HG03196 (cell line): ENCODE measurements at regions not wholly inside any gene's neighbourhood (a gene's known extent, or its start where the extent isn't known, plus 50 kb on each side); places are given as distances from the start of the nearest gene placed in this dataset.

ENCODE experiments used
- ATAC-seq: cut with Tn5 transposase; IDR thresholded peaks from one replicate; pipeline ENCODE4 v1.9.1; 2021; ENCODE audit not compliant: unreplicated experiment

- ATAC-seq = no peak
Observed at GRCh38 chr1:87194271-87194774, 134.4 kb upstream of the LMO4 start.

- no peak for ATAC-seq
Observed at GRCh38 chr1:87194856-87195255, 133.8 kb upstream of the LMO4 start.

GRCh38 chr1:87196110-87196827 is 132.4 kb upstream of the LMO4 start:
- ATAC-seq = no peak

GRCh38 chr1:87197156-87197555 is 131.5 kb upstream of the LMO4 start:
- ATAC-seq = no peak

GRCh38 chr1:87197641-87198040 is 131.0 kb upstream of the LMO4 start:
- no peak for ATAC-seq

GRCh38 chr1:87200875-87201638 is 127.6 kb upstream of the LMO4 start:
- ATAC-seq = no peak

GRCh38 chr1:87201768-87202167 is 126.9 kb upstream of the LMO4 start:
- no peak for ATAC-seq

- ATAC-seq = no peak
Observed at GRCh38 chr1:87202451-87202850, 126.2 kb upstream of the LMO4 start.

GRCh38 chr1:87202922-87203655 is 125.6 kb upstream of the LMO4 start:
- peak; percentile 91 for ATAC-seq

GRCh38 chr1:87203904-87204303 is 124.8 kb upstream of the LMO4 start:
- no peak for ATAC-seq

- ATAC-seq = no peak
Observed at GRCh38 chr1:87204441-87204840, 124.2 kb upstream of the LMO4 start.

GRCh38 chr1:87204921-87205320 is 123.8 kb upstream of the LMO4 start:
- no peak for ATAC-seq

- ATAC-seq = no peak
Observed at GRCh38 chr1:87206044-87206831, 122.4 kb upstream of the LMO4 start.

- no peak for ATAC-seq
Observed at GRCh38 chr1:87208080-87208479, 120.6 kb upstream of the LMO4 start.

GRCh38 chr1:87208931-87209330 is 119.7 kb upstream of the LMO4 start:
- ATAC-seq = no peak

GRCh38 chr1:87210151-87210550 is 118.5 kb upstream of the LMO4 start:
- no peak for ATAC-seq

GRCh38 chr1:87212431-87213134 is 116.1 kb upstream of the LMO4 start:
- ATAC-seq = no peak

- ATAC-seq = no peak
Observed at GRCh38 chr1:87213135-87213515, 115.6 kb upstream of the LMO4 start.

- no peak for ATAC-seq
Observed at GRCh38 chr1:87215592-87215991, 113.1 kb upstream of the LMO4 start.

GRCh38 chr1:87218618-87219017 is 110.1 kb upstream of the LMO4 start:
- ATAC-seq = no peak
